ENCODE measurements at regions not wholly inside any gene's neighbourhood (a gene's known extent, or its start where the extent isn't known, plus 50 kb on each side); places are given as distances from the start of the nearest gene placed in this dataset.
"Not testable (repeated sequence)": the region's sequence is repeated elsewhere in the genome, so short reads cannot be mapped to it uniquely, and the experiment has no call there.

DNA sequence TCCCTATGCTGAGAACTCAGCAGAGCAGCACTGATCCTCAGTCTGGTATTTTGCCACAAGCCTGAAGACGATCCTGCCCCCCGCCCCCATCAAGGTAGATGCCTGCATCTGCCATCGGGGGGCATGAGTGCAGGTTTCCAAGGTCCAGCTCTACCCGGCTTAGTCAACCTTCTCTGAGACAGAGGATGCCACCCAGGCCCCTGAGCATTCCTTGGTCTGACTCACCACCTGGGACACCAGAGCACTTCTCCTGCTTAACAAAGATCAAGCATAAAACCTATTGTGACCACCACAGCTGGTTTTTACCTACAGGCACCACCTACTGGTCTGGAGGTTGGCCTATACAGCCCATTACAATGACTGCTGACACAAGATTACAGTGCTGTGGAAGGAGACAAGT, 1168.1 kb downstream of the PCDH19 start:
- DNase-seq, result no peak

DNA sequence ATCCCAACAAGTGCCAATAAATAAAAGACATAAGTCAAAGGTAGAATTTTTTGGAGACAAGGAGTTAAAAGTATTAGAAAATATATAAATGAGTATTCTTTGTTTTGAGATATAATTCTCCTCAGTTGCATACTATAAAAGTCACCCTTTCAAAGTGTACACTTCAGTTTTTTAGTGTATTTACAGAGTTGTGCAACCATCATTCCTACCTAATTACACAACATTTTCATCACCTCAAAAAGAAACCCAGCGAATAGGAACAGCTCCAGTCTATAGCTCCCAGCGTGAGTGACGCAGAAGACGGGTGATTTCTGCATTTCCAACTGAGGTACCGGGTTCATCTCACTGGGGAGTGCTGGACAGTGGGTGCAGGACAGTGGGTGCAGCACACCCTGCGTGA, 1175.7 kb downstream of the PCDH19 start:
- DNase-seq, result not testable (repeated sequence)

More for the DNA sequence above, 1168.1 kb downstream of the PCDH19 start:
- no peak for TF ChIP-seq POLR2A (IDR thresholded peaks at IDR 0.05; ENCODE audit: low read length)
- no peak for TF ChIP-seq GATA1 (IDR thresholded peaks at IDR 0.05; ENCODE audit: low read depth, low read length)

DNA sequence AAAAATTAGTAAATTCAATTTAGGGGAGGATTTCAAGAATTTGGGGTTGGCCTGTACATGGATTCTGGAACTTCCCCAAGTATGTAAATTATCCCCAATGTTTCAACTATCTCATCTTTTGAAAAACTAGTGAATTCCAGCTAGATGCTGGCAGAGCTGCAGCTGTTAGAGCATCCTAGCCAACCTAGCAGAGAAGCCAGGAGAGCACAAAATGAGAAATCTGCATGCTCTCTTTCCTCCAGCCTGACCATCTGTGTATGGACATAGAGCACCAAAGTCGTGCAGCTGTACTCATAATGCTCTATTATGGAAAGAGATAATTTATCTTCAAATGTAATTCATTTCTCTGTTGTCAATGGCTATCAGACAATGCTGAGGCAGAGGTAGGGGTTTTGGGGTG, 1217.7 kb downstream of the PCDH19 start:
- TF ChIP-seq GATA1 (IDR thresholded peaks at IDR 0.05; ENCODE audit: low read depth, low read length) (no peak), POLR2A (IDR thresholded peaks at IDR 0.05; ENCODE audit: low read length) (no peak)

DNA sequence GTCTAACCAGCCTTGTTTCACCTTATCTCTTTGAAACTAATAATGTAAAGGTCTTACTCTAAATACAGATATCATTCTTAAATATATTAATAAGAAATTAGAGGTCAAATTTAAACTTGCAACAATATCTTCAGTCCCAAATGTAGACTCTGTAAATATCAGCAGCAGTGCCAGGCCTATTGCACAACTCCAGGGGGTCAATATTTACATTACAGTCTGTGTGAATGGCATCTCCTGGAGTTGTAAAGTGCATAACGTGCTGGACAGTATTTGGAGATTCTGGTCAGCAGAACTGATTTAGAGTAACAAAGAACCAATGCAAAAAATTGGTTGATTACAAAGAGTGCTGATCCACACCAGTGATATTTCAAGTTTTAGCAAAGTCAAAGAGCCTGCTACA, 1225.9 kb downstream of the PCDH19 start:
- DNase-seq, result no peak
- no peak for TF ChIP-seq GATA1 (IDR thresholded peaks at IDR 0.05; ENCODE audit: low read depth, low read length)
- TF ChIP-seq POLR2A (IDR thresholded peaks at IDR 0.05; ENCODE audit: low read length), result no peak

More for the DNA sequence above, 1217.7 kb downstream of the PCDH19 start:
- no peak for DNase-seq

DNA sequence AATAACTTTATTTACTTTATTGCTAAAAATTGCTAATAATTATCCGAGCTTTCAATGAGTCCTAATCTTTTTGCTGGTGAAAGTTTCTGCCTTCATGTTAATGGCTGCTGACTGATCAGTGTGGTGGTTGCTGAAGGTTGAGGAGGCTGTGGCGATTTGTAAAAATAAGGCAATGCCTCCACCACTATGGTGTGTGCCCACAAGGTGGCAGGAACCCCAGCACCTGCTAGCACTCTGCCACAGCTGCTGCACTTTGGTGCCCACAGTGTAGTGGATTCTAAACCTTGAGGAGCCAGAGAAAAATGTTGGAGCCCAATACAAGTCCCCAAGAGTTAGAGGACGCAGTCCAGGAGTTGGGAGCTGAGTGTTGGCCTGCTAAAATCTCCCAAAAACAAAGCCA, 1237.1 kb downstream of the PCDH19 start:
- DNase-seq, result no peak
- TF ChIP-seq GATA1 (IDR thresholded peaks at IDR 0.05; ENCODE audit: low read depth, low read length), result no peak
- TF ChIP-seq POLR2A (IDR thresholded peaks at IDR 0.05; ENCODE audit: low read length), result no peak

DNA sequence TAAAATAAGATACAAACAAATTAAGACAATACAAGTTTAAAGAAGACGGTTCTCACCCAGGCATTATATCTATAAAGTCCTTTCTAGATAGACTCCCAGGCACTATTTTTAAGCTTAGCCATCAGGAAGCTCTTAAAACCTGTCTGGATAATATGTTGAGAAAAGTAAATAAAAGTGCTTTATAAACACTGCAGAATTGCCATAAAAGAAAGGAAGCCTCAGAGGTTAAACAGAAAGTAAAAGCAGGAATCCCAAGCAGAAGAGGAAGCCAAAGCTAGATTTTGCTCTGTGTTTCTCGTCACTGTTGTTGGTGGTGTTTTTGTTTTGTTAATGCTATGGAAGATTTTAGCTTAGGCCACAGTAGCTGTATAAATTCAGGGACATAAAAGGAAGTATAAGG, 1267.3 kb downstream of the PCDH19 start:
- TF ChIP-seq POLR2A (IDR thresholded peaks at IDR 0.05; ENCODE audit: low read length) (no peak), GATA1 (IDR thresholded peaks at IDR 0.05; ENCODE audit: low read depth, low read length) (no peak)
- DNase-seq, result no peak

DNA sequence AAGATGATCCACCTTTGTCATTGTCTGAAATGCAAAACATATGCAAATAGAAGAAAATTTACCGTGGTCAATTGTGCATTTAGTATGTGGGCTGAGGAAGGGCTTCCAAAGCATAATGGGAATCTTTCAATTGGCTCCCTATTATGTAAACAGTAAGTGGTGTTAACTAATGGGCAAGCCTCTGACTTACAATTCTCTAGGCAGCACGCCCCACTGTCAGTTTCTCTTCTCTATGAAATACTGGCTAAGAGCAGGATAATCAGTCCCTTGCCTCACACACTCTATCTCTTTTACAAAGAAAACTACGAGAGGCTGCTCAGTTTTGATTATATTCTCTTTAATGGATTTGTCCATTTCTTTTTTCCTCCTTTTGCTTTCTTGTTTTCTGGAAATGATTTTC, 1272.6 kb downstream of the PCDH19 start:
- DNase-seq, result no peak
- TF ChIP-seq POLR2A (IDR thresholded peaks at IDR 0.05; ENCODE audit: low read length), result no peak
- TF ChIP-seq GATA1 (IDR thresholded peaks at IDR 0.05; ENCODE audit: low read depth, low read length), result no peak

DNA sequence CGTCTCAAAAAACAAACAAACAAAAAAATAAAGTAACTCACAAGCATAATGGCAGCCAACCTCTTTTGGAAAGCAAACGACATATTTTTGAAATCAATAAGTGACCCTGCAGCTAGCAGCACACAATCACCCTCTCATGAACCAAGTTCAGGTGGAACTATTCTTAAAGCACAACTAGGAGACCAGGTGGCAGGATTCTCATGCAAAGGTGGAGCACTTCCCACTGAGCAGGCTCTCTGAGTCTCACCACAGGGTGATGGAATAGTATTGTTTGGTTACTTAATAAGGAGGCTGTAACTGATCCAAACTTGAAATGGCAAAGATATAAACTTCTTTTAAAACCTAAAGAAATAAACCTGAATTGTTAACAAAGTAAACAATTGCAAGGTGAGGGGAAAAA, 1293.1 kb downstream of the PCDH19 start:
- TF ChIP-seq POLR2A (IDR thresholded peaks at IDR 0.05; ENCODE audit: low read length) (no peak), GATA1 (IDR thresholded peaks at IDR 0.05; ENCODE audit: low read depth, low read length) (no peak)
- no peak for DNase-seq

DNA sequence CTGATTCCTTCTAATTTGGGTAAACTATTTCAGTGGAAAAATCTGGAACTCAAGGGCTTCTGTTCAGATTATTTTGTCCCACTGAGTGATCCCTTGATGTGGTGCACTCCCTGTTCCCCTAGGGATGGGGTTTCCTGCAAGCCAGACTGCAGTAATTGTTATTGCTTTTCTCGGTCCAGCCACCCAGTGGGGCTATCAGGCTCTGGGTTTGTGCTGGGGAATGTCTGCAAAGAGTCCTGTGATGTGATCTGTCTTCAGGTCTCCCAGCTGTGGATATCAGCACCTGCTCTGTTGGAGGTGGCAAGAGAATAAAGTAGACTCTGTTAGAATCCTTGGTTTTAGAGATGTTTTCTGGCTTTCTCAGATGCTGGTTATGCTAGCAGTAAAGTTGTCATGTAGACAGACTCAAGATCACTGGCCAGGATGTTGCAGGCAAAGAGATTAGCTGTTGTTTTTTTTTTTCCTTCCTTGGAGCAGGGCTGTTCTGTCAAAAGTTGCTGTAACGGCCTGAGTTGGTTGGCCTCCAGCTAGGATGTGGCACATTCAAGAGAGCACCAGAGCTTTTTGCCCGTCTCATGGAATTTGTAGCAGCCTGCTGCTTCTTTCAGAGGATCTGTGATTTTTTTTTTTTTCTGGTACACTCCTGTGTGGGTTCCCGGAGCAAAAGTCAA, 1314.0 kb downstream of the PCDH19 start:
- DNase-seq, result no peak
- TF ChIP-seq POLR2A (IDR thresholded peaks at IDR 0.05; ENCODE audit: low read length) (no peak), GATA1 (IDR thresholded peaks at IDR 0.05; ENCODE audit: low read depth, low read length) (no peak)

DNA sequence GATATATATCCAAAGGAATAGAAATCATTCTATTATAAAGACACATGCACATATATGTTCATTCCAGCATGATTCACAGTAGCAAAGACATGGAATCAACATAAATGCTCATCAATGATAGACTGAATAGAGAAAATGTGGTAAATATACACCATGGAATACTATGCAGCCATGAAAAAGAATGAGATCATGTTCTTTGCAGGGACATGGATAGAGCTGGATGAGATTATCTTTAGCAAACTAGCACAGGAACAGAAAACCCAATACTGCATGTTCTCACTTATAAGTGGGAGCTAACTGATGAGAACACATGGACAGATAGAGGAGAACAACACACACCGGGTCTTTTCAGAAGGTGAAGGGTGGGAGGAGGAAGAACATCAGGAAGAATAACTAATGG, 1318.6 kb downstream of the PCDH19 start:
- no peak for TF ChIP-seq GATA1 (IDR thresholded peaks at IDR 0.05; ENCODE audit: low read depth, low read length)
- no peak for TF ChIP-seq POLR2A (IDR thresholded peaks at IDR 0.05; ENCODE audit: low read length)
- DNase-seq, result no peak

DNA sequence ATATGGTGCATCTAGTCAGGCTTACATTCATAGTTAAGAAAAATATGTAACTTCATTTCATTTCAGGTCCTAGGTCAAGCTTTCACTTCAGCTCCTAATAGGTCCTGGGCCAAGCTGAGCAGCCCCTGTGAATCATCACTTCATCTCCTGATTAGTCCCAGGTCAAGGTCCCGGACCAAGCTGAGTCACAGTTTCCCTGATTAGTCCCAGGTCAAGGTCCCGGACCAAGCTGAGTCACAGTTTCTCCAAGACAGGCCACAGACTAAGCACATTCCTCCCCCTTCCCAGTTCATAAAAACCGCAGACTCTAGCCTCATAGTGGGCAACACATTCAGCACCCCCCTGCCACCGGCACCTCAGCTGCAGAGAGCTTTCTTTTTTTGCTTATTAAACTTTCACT, 1331.8 kb downstream of the PCDH19 start:
- DNase-seq, result no peak
- TF ChIP-seq GATA1 (IDR thresholded peaks at IDR 0.05; ENCODE audit: low read depth, low read length) (no peak), POLR2A (IDR thresholded peaks at IDR 0.05; ENCODE audit: low read length) (no peak)

DNA sequence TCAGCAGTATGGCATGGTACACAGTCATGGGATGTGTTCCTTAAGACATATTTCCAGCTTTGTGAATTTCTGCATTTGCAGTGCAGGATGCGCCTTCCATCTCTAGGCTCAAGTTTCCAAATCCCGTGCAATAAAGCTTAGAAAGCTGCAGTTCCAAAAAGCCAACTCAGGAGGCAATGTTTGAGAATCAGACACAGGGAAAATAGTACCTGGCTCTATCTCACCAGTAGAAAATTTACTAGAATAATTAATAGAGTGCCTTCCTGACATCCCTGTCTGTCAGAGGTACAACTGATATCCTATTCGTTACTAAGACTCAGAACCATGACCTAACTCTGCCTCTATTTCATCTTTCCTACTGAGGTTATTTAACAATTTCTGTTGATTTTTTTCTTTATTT, 1333.0 kb downstream of the PCDH19 start:
- DNase-seq, result no peak
- TF ChIP-seq GATA1 (IDR thresholded peaks at IDR 0.05; ENCODE audit: low read depth, low read length), result no peak
- TF ChIP-seq POLR2A (IDR thresholded peaks at IDR 0.05; ENCODE audit: low read length), result no peak

DNA sequence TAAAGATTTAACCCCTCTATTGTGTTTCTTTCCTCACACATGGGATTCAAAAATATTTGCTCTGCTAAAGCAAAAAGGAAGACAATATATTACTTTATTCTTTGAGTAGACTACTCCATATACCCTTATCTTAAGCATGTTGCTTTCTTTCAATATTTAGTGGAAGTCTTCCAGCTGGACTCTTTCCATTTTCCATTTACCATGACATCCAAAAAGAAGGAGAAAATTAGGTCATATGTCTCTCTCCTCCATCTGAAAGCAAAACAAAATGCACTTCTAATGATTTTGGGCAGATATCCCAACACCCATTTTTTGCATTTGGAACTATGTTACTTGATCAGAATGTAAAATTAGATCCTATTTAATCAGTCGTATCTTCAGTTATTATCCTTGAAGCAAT, 1336.5 kb downstream of the PCDH19 start:
- no peak for DNase-seq
- TF ChIP-seq POLR2A (IDR thresholded peaks at IDR 0.05; ENCODE audit: low read length), result no peak
- no peak for TF ChIP-seq GATA1 (IDR thresholded peaks at IDR 0.05; ENCODE audit: low read depth, low read length)

DNA sequence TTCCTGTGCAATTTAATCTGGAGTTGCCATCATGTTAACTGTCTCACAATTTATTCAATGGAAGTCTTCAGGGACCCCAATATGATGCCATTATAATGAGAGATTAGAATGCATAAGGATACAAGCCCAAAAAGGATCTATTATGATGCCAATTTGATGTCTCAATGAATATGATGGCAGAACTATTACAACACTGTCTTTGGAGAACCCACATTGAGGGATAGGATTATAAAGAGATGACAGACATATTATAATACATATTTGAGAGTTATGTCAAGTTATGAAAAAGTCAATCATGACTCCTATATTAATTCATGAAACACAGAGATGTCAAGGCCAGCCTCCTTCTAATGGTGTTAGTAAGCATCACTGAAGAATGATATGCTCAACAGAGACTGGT, 1358.4 kb downstream of the PCDH19 start:
- no peak for DNase-seq
- TF ChIP-seq POLR2A (IDR thresholded peaks at IDR 0.05; ENCODE audit: low read length) (no peak), GATA1 (IDR thresholded peaks at IDR 0.05; ENCODE audit: low read depth, low read length) (no peak)

DNA sequence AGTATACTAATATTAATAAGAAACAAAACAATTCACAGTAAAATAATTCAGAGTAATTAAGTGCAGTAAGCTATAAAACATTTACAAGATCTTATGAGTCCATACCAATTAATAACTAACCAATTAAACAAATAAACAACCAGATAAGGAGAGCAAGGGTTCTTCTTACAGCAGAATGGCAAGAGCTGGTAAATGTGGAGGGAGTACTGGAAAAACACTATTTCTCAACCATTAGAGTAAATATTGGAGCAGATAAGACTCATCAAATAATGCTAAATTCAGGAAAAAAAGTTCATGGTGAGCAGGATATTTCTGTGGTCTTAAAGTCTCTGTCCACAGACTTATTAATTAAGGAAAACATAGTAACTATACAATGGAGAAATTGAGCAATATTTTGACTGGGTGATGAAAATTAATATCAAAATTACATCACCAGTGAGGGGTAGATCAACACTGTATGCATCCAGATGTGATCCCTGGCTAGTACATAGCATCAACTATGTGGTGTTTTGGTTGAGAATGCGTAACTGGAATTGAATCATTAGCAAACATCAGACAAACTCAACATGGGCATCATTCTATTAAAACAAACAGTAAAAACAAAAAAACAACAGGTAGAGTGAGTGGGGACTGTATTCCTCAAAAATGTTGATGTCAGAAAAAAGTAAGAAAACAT, 1376.7 kb downstream of the PCDH19 start:
- no peak for TF ChIP-seq GATA1 (IDR thresholded peaks at IDR 0.05; ENCODE audit: low read depth, low read length)
- TF ChIP-seq POLR2A (IDR thresholded peaks at IDR 0.05; ENCODE audit: low read length), result no peak
- DNase-seq, result no peak

Data from erythroblast (primary cell).